Ammon's horn (tissue), 1 donor: ENCODE measurements at regions not wholly inside any gene's neighbourhood (a gene's known extent, or its start where the extent isn't known, plus 50 kb on each side); places are given as distances from the start of the nearest gene placed in this dataset.
"Not testable (repeated sequence)": the region's sequence is repeated elsewhere in the genome, so short reads cannot be mapped to it uniquely, and the experiment has no call there.

ENCODE experiments used
- DNase-seq: peaks from one replicate; pipeline ENCODE4 v3.0.0-alpha.2; 2016; ENCODE audit warnings: low spot score

- no peak for DNase-seq
These were observed 256.4 kb upstream of the POM121L12 start for GRCh38 chr7:52779004-52779403.

- no peak for DNase-seq
These were observed 258.2 kb upstream of the POM121L12 start for GRCh38 chr7:52777051-52777822.

- DNase-seq: no peak
These were observed 259.6 kb upstream of the POM121L12 start for GRCh38 chr7:52775876-52776275.

- no peak for DNase-seq
These were observed 264.3 kb upstream of the POM121L12 start for GRCh38 chr7:52771177-52771576.

- no peak for DNase-seq
These were observed 270.8 kb upstream of the POM121L12 start for GRCh38 chr7:52764492-52765169.

GRCh38 chr7:52758356-52758755 lies 277.1 kb upstream of the POM121L12 start:
- DNase-seq: no peak

GRCh38 chr7:52753855-52754254 lies 281.6 kb upstream of the POM121L12 start:
- no peak for DNase-seq

- DNase-seq: no peak
These were observed 282.5 kb upstream of the POM121L12 start for GRCh38 chr7:52752891-52753290.

- DNase-seq: no peak
These were observed 285.6 kb upstream of the POM121L12 start for GRCh38 chr7:52749880-52750279.

GRCh38 chr7:52747817-52748216 lies 287.6 kb upstream of the POM121L12 start:
- no peak for DNase-seq

- DNase-seq: no peak
These were observed 293.7 kb upstream of the POM121L12 start for GRCh38 chr7:52741670-52742290.

- DNase-seq: no peak
These were observed 299.8 kb upstream of the POM121L12 start for GRCh38 chr7:52735656-52736055.

- DNase-seq: not testable (repeated sequence)
These were observed 306.8 kb upstream of the POM121L12 start for GRCh38 chr7:52728683-52729082.

GRCh38 chr7:52727632-52728031 lies 307.8 kb upstream of the POM121L12 start:
- no peak for DNase-seq

- DNase-seq: no peak
These were observed 308.4 kb upstream of the POM121L12 start for GRCh38 chr7:52726986-52727385.

- DNase-seq: no peak
These were observed 308.9 kb upstream of the POM121L12 start for GRCh38 chr7:52726493-52726892.

GRCh38 chr7:52723606-52724005 lies 311.8 kb upstream of the POM121L12 start:
- DNase-seq: no peak

GRCh38 chr7:52720856-52721255 lies 314.6 kb upstream of the POM121L12 start:
- no peak for DNase-seq

- no peak for DNase-seq
These were observed 315.8 kb upstream of the POM121L12 start for GRCh38 chr7:52719677-52720076.

- no peak for DNase-seq
These were observed 319.7 kb upstream of the POM121L12 start for GRCh38 chr7:52715701-52716100.

GRCh38 chr7:52712938-52713337 lies 322.5 kb upstream of the POM121L12 start:
- no peak for DNase-seq

GRCh38 chr7:52711951-52712350 lies 323.5 kb upstream of the POM121L12 start:
- no peak for DNase-seq

GRCh38 chr7:52708846-52709245 lies 326.6 kb upstream of the POM121L12 start:
- DNase-seq: no peak
